ENCODE measurements at regions not wholly inside any gene's neighbourhood (a gene's known extent, or its start where the extent isn't known, plus 50 kb on each side); places are given as distances from the start of the nearest gene placed in this dataset.

DNA sequence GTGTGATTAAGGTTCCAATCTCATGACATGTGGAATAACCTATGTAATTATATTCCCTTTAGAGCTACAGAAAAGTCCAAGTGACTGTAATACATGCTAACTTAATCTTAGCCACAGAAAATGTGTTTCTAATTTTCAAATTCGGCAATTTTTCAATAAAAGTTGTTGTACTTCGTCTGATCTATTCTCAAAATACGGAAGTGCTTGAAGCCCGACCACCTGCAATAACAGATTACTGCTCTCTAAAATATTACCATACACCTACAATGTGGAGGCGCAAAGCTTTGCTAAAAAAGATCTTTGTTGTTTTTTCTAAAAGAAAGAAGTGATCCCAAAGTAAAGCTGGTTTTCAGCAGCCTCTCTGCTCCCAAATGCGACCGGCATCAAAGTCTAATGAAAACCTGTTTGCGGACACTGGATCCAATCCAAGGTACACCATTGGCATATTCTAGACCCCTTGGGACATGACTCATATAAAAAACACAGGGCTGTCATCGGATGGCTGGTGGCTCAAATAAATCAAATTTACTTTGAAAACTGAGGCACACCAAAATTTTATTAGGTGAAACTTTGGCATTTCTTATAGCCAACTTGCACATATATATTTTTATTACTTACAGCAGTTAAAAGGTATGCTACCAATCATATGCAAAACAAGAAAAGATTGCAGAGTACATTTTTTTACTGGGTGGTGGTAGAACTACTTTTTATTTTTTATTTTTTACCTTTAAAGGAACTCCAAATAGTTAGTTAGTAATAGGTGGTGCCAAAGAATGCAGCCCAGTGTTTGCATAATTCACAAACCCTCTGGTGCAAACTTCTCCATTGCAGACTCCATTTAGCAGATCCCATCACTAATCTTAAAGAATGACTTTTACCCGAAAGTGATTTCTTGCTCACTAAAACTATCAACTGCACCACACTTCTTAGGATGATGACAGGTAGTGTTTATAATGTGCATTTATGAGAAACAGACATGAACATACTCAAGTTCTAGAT lies 118.7 kb upstream of the TBX18 start (continued):
- TF ChIP-seq ZNF19 (tag by site-specific recombination; IDR thresholded peaks at IDR 0.05; ENCODE audit: low read depth), result no peak
- 0 out of 2 replicates have a peak, but pooled peaks have one; percentile 52 for TF ChIP-seq MZF1 (tag by site-specific recombination; IDR thresholded peaks at IDR 0.05; ENCODE audit: borderline replicate concordance)
- no peak for TF ChIP-seq REPIN1 (tag by site-specific recombination; IDR thresholded peaks at IDR 0.05; ENCODE audit: low read depth)
- TF ChIP-seq ZNF433 (tag by site-specific recombination; IDR thresholded peaks at IDR 0.05; ENCODE audit: low read depth), result no peak
- no peak for TF ChIP-seq ZNF248 (tag by site-specific recombination; IDR thresholded peaks at IDR 0.05)
- TF ChIP-seq ZBTB8A (tag by site-specific recombination; IDR thresholded peaks at IDR 0.05), result 0 out of 2 replicates have a peak, but pooled peaks have one; percentile 38
- no peak for TF ChIP-seq ZFP3 (tag by site-specific recombination; IDR thresholded peaks at IDR 0.05; ENCODE audit: low read depth)
- TF ChIP-seq ZNF175 (tag by site-specific recombination; IDR thresholded peaks at IDR 0.05), result no peak
- no peak for TF ChIP-seq RBAK (tag by site-specific recombination; IDR thresholded peaks at IDR 0.05)
- TF ChIP-seq, protein P1, sequence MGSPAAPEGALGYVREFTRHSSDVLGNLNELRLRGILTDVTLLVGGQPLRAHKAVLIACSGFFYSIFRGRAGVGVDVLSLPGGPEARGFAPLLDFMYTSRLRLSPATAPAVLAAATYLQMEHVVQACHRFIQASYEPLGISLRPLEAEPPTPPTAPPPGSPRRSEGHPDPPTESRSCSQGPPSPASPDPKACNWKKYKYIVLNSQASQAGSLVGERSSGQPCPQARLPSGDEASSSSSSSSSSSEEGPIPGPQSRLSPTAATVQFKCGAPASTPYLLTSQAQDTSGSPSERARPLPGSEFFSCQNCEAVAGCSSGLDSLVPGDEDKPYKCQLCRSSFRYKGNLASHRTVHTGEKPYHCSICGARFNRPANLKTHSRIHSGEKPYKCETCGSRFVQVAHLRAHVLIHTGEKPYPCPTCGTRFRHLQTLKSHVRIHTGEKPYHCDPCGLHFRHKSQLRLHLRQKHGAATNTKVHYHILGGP (tag by site-specific recombination; IDR thresholded peaks at IDR 0.05), result no peak
- peak; percentile 45; the same call in 1 of the 2 replicates for TF ChIP-seq ZNF335 (tag by site-specific recombination; conservative IDR thresholded peaks at IDR 0.05)
- TF ChIP-seq ZNF701 (tag by site-specific recombination; IDR thresholded peaks at IDR 0.05), result no peak
- TF ChIP-seq ZNF549 (tag by site-specific recombination; IDR thresholded peaks at IDR 0.05), result peak; percentile 31; the same call in 1 of the 2 replicates
- no peak for TF ChIP-seq SP3 (tag by site-specific recombination; IDR thresholded peaks at IDR 0.05)
- peak; percentile 69 for TF ChIP-seq OVOL3 (tag by site-specific recombination; IDR thresholded peaks at IDR 0.05)
- 0 out of 2 replicates have a peak, but pooled peaks have one; percentile 22 for TF ChIP-seq ZNF558 (tag by site-specific recombination; IDR thresholded peaks at IDR 0.05)
- TF ChIP-seq ZNF677 (tag by site-specific recombination; IDR thresholded peaks at IDR 0.05), result no peak
- TF ChIP-seq, protein P2, sequence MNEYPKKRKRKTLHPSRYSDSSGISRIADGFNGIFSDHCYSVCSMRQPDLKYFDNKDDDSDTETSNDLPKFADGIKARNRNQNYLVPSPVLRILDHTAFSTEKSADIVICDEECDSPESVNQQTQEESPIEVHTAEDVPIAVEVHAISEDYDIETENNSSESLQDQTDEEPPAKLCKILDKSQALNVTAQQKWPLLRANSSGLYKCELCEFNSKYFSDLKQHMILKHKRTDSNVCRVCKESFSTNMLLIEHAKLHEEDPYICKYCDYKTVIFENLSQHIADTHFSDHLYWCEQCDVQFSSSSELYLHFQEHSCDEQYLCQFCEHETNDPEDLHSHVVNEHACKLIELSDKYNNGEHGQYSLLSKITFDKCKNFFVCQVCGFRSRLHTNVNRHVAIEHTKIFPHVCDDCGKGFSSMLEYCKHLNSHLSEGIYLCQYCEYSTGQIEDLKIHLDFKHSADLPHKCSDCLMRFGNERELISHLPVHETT (tag by site-specific recombination; IDR thresholded peaks at IDR 0.05), result peak; percentile 85
- no peak for TF ChIP-seq ZNF626 (tag by site-specific recombination; IDR thresholded peaks at IDR 0.05)
- no peak for TF ChIP-seq ZNF133 (tag by site-specific recombination; IDR thresholded peaks at IDR 0.05)
- no peak for TF ChIP-seq ZNF830 (tag by site-specific recombination; IDR thresholded peaks at IDR 0.05; ENCODE audit: low read depth)
- TF ChIP-seq HOXC10 (CRISPR knock-in tag; IDR thresholded peaks at IDR 0.05), result no peak
- no peak for TF ChIP-seq ZNF37A (tag by site-specific recombination; IDR thresholded peaks at IDR 0.05)
- no peak for TF ChIP-seq ZNF404 (tag by site-specific recombination; IDR thresholded peaks at IDR 0.05)
- no peak for TF ChIP-seq ZNF26 (tag by site-specific recombination; IDR thresholded peaks at IDR 0.05)
- no peak for TF ChIP-seq ZNF670 (tag by site-specific recombination; IDR thresholded peaks at IDR 0.05; ENCODE audit: low read depth)
- no peak for TF ChIP-seq ZNF211 (tag by site-specific recombination; IDR thresholded peaks at IDR 0.05; ENCODE audit: low read depth)
- TF ChIP-seq TSHZ1 (tag by site-specific recombination; IDR thresholded peaks at IDR 0.05; ENCODE audit: borderline replicate concordance), result peak; percentile 90; the same call in 1 of the 2 replicates
- no peak for TF ChIP-seq ZNF350 (tag by site-specific recombination; IDR thresholded peaks at IDR 0.05)
- TF ChIP-seq GLI4 (tag by site-specific recombination; IDR thresholded peaks at IDR 0.05), result no peak
- peak; percentile 88 for TF ChIP-seq SCRT2 (tag by site-specific recombination; IDR thresholded peaks at IDR 0.05)
- TF ChIP-seq ZBTB6 (tag by site-specific recombination; IDR thresholded peaks at IDR 0.05), result no peak; the same call in 1 of the 2 replicates
